KOPT-K1 (cell line): ENCODE measurements at regions not wholly inside any gene's neighbourhood (a gene's known extent, or its start where the extent isn't known, plus 50 kb on each side); places are given as distances from the start of the nearest gene placed in this dataset.

Experiments
- H3K27ac ChIP-seq: fragments of 200-600 bp; sonication (generic); 2 replicates; pipeline ENCODE4 v1.5.1; 2016; ENCODE audit warnings: antibody characterized with exemption, mild to moderate bottlenecking, low read depth, low read length; ENCODE audit not compliant: poor library complexity, severe bottlenecking
- H3K36me3 ChIP-seq: fragments of 200-600 bp; sonication (generic); 2 replicates; pipeline ENCODE4 v1.5.1; 2017; ENCODE audit warnings: antibody characterized with exemption, mild to moderate bottlenecking, low read length, moderate library complexity; ENCODE audit not compliant: insufficient read depth
- H3K9me3 ChIP-seq: fragments of 200-600 bp; sonication (generic); 2 replicates; pipeline ENCODE4 v1.5.1; 2017; ENCODE audit warnings: antibody characterized with exemption, low read length, mild to moderate bottlenecking; ENCODE audit not compliant: insufficient read depth, poor library complexity, severe bottlenecking

DNA sequence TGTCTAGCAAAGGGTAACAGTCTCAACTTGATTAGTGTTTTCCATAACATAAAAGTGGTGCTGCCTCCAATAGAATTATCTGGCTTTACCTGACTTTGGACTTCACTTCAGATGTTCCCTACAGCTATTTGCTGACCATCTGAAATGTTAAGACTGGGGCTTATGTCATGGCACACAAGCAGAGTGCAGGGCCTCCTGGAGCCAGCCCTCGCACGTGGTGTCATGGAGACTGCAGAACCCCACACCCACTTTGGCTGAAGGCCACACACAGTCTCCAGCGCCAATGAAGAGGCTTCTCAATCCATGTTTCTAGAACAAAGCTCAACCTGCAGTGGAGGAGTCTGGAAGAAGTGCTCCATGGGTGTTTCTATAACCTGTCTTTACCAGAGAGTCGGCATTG lies 169.6 kb upstream of the FRMD6 start:
- no peaks in the 10 kb centered on the region for H3K9me3 ChIP-seq
- no peak overlapping the region for H3K27ac ChIP-seq
- no peaks in the 10 kb centered on the region for H3K36me3 ChIP-seq

DNA sequence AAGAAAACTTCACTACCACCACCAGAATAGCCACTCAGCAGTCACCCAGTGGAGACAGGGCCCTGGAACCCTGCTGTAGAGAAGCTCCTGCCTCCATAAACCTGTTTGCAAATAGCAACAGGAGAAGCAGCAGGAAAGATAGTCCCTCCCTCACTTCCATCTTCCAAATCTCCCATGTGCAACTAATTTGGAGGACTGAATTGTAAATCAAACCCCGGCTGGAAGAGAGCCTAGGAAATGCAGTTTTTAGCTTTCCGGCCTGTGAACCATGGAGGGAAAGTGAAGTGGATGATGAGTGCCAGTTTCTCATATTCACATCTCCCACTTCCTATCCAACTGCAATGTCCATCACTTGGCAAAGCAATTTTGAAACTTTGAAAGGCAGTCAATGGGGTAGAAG lies 167.2 kb upstream of the FRMD6 start:
- Histone ChIP-seq H3K36me3 (no peaks in the 10 kb centered on the region), H3K27ac (no peak overlapping the region), H3K9me3 (no peaks in the 10 kb centered on the region)

DNA sequence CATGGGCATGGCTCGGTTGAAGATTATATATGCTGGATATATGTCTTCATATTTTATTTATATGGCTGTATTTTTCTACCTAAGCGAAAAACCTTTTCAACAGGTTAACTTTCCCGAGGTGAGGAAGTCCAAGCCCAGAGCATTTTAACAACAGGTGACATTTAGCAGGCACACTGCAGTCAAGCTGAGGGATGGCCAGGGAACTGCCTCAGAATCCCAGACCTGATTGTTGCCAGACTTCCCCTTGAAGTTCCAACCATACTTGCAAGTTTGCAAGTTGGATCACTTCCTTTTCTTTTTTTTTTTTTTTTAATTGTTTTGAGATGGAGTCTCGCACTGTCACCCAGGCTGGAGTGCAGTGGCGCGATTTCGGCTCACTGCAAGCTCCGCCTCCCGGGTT lies 166.0 kb upstream of the FRMD6 start:
- H3K27ac ChIP-seq = no peak overlapping the region
- H3K36me3 ChIP-seq = no peaks in the 10 kb centered on the region
- H3K9me3 ChIP-seq = no peaks in the 10 kb centered on the region

DNA sequence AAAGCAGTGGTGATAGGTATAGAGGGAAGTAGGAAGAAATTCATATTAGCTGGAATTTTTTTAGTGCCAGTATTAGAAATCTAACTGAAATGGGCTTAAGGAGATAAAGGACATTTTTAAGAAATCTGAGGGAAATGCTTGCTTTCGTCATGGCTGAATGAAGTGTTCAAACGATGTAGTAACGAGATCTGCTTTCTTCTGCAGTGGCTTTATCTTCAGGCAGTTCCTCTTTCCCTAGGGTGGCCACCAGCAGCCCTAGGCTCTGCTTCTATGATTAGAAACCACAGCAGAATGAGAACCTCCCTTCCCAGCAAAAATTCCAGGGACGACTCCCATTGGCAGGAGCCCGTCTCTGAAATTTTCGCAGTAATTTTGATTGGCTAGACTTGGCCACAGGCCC lies 163.9 kb upstream of the FRMD6 start:
- no peaks in the 10 kb centered on the region for H3K36me3 ChIP-seq
- H3K9me3 ChIP-seq = no peaks in the 10 kb centered on the region
- no peak overlapping the region for H3K27ac ChIP-seq

DNA sequence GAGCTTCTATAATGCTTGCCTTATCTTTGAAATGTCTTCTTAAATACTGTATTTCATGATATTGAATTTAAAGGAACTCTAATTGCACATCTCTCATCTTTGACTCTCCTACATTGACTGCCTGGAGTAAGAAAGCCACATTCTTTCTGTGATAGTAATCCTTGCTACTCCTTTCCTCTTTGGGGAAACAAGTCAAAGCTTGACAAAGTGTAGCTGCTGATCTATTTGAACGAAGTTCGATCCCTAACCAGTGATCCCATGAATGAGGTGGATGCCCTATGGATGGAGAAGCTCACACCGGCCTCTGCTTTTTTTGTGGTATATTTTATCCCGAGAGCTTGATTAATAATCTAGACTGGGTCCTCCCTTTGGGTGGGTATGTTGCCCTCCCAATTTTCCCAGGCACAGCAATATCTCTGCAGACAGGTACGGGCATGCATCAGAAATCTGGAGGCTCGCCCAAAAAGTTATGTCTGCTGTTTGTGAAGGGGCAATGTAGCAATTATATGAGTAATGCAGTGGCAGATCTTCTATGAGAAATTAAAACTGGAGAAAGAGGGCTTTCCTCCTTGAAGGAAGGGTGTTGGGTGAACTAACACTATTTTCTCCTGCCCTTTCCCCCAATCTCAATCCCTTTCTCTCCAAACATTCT lies 163.0 kb upstream of the FRMD6 start:
- Histone ChIP-seq H3K9me3 (no peaks in the 10 kb centered on the region), H3K36me3 (no peaks in the 10 kb centered on the region), H3K27ac (no peak overlapping the region)

DNA sequence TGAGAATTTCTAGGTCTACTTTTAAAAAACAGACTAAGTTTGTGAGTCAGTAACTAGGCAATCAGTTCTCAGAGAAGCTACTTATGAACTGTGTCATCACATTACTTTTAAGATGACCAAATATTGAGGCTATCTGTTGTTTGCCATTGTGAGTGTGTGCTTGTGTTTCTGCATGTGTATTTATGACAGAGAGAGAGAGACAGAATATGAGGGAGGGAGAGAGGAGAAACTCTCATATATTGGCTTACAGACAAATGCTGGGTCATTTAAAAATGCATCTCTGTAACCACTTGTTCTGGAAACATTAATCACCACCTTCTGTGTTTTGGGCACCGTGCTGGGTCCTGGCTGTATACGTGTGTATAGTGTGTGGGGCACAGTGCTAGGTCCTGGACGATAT lies 161.5 kb upstream of the FRMD6 start:
- Histone ChIP-seq H3K36me3 (no peaks in the 10 kb centered on the region), H3K9me3 (no peaks in the 10 kb centered on the region), H3K27ac (no peak overlapping the region)

DNA sequence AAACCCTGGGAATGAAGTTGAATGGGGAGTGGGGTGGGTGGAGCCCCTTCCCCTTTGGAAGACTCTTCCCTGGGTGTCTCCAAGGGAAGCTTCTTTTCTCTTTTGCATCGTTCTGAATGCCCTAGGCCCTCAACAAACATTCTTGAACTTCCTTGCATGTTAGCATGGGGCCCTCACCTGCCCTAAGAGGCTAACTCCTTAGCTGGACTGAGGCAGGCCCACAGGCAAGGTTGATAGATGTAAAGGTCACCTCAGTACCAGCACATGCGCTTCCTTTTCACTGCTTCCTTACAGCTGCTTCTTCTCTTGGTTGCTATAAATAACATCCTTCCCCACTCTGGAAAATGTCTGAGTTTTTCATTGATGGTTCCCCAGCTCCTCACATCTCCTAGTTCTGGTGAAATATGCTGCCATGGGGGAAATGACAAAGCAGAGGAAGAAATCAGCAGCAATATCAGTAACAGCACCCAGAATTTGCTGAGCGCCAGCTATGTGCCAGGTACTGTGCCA lies 160.6 kb upstream of the FRMD6 start:
- no peaks in the 10 kb centered on the region for H3K36me3 ChIP-seq
- H3K9me3 ChIP-seq = no peaks in the 10 kb centered on the region
- H3K27ac ChIP-seq = no peak overlapping the region

DNA sequence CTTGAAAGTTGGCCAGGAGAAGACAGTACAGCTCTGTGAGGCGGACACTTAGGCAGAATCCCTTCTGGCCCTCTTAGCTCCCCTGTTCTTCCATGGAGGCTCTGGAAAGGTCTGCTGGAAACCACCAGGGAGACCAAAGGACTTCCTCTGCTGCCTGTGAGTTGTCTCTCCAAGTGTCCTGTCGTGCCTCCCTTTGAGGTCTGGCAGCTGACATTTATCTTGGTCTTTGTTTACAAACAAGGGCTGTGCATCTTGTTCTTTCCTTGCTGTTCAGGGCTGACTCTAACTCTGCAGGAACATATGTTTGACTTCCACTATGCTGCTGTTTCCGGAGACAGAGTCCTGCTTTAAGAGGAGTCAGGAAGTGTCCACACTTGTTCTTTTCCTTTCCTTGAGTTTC lies 159.9 kb upstream of the FRMD6 start:
- H3K36me3 ChIP-seq = no peaks in the 10 kb centered on the region
- no peak overlapping the region for H3K27ac ChIP-seq
- peaks cover 4% of the 10 kb centered on the region for H3K9me3 ChIP-seq

DNA sequence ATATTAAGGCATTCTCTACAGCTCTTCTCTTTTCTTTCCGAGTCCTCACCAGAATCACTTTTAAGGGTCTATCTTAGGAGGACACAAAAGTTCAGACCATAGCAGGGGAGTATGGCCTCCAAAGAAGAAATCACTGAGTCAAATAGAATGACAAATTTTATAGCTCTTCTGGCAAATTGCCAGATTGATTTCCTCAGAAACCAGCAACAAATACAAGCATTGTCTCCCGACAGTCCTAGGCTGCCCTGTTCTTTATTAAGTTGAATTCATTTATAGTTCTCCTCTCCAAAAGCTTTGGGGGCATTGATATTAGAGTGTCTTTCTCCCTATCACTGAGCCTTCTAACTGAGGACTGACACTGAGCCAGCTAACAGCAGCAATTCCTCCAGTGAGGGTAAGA lies 156.4 kb upstream of the FRMD6 start:
- H3K9me3 ChIP-seq = peaks cover 14% of the 10 kb centered on the region
- no peaks in the 10 kb centered on the region for H3K36me3 ChIP-seq
- no peak overlapping the region for H3K27ac ChIP-seq

DNA sequence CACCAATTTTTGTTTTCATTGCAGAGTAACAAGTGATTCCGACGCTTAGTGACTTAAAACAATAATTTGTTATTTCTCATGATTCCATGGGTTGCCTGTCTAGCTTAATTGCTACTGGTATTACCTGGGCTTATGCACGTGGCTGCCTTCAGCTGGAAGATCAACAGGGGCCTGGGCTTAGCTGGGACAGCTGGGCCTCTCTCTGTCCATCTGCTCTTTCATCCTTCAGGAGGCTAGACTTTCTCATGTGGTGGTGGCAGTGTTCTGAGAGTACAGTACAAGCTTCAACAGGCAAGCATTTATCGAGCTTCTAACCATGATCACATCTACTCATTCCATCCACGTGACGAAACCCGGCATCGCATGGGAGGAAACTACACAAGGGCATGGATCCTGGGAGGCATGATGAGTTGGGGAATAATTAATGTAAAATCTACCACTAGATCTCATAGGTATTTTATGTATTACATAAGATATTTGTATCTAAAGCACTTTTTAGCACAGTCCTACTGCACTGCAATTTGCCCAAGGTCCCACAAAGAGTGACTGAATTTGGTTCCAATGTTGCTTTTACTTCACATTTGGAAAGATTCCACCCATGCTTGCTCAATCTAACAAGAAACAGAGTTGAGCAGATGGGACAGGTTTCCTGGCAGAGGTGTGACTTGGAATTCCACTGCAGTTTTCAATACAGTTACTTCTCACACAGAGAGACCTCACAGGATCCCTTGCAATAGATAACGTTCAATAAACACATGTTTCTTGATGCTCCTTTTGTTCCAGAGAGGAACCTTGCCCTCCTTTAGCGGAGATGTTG lies 153.1 kb upstream of the FRMD6 start:
- Histone ChIP-seq H3K9me3 (peaks cover 14% of the 10 kb centered on the region), H3K27ac (no peak overlapping the region), H3K36me3 (no peaks in the 10 kb centered on the region)

DNA sequence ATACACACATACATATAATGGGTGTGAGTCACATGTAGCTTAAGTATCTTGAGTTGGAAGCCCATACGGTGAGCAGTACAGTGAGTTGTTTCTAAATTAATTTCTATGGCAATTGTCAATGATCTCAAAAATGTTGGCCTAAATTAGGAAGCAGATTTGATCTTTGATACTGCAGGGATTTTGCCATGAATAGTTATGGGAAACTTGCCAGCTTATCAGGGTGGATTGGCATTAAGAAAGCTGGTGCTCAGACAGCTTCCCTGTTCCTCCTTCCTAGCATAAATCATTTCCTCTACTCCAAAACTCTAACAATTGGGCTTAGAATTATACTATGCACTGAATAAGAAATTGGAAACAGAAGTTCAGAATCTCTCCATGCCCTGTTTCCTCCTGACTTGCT lies 150.9 kb upstream of the FRMD6 start:
- H3K27ac ChIP-seq = no peak overlapping the region
- peaks cover 14% of the 10 kb centered on the region for H3K9me3 ChIP-seq
- no peaks in the 10 kb centered on the region for H3K36me3 ChIP-seq

DNA sequence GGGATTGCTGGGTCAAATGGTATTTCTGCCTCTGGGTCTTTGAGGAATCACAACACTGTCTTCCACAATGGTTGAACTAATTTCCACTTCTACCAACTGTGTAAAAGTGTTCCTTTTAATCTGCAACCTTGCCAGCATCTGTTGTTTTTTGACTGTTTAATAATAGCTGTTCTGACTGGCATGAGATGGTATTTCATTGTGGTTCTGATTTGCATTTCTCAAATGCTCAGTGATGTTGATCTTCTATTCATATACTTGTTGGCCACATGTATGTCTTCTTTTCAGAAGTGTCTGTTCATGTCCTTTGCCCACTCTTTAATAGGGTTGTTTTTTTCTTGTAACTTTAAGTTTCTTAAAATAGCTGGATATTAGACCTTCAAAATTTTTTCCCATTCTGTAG lies 150.0 kb upstream of the FRMD6 start:
- Histone ChIP-seq H3K27ac (no peak overlapping the region), H3K36me3 (no peaks in the 10 kb centered on the region)

DNA sequence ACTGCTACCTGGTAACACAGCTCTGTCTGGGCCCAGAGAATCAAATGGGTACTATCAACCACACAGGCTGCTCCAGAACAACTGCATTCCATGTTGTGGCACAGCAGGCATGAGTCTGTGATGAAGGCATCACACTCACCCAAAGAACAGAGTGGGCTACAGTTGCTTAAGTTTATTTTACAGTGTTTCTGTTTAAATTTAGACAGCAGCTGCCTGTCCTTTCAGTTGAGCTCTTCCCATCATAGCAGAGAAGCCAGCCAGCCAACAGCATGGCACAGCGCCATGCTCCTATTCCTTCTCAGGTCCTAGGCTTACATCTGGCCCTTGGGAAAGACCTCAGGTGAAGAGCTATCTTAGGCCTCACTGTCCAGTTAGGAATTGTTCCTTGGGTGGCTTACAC lies 147.0 kb upstream of the FRMD6 start:
- H3K9me3 ChIP-seq = no peaks in the 10 kb centered on the region
- H3K27ac ChIP-seq = no peak overlapping the region
- H3K36me3 ChIP-seq = no peaks in the 10 kb centered on the region

More for the DNA sequence above, 150.0 kb upstream of the FRMD6 start:
- peaks cover 10% of the 10 kb centered on the region for H3K9me3 ChIP-seq

DNA sequence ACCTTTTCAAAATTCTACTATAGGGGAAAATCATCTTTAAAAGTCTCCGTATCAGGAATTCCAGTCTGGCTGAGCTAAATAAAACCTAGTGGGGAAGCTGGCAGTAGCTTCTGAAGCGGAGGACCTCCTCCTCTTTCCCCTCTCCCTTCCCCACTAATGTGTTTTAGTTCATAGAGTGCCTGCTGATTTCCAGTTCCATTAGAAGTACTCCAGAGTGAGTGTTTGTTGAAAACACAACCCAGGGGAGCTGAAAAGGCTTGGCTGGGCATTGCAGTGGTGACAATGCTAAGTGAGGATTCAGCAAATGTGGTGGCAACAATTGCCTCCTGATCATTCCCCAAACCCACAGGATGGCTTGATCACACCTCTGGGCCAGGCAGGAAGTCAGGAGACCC lies 144.2 kb upstream of the FRMD6 start:
- no peaks in the 10 kb centered on the region for H3K36me3 ChIP-seq
- no peak overlapping the region for H3K27ac ChIP-seq

DNA sequence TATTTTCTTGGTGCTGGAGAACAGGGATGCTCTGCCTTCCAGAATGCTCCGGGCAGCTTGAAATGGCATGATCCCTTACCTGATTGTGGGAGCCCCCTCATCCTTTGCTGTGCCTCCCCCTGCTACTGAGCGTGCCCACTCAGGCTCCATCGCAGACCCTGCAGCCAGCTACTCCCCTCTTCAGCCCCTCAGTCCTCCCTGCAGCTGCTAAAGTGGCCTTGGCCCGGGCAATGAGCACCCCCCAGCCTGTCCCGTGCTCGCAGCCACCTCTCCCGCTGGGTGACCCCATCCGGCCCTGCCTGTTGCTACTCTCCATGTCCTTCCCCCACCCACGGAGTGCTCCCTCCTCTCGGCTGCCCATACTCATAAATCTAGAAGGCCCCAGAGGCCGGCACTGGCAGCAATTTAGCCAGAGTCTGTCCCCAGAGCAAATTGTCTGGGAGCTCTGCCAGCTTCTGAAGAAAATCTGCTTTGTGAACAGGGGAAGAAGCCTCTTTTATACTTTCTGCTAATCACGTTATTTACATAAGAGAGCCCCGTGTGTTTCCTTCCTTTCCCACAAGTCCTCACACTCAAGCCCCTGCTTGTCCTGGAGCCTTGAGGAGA lies 143.7 kb upstream of the FRMD6 start:
- H3K9me3 ChIP-seq = no peaks in the 10 kb centered on the region
- H3K36me3 ChIP-seq = no peaks in the 10 kb centered on the region
- H3K27ac ChIP-seq = no peak overlapping the region

More for the DNA sequence above, 144.2 kb upstream of the FRMD6 start:
- H3K9me3 ChIP-seq = no peaks in the 10 kb centered on the region
